ENCODE measurements at regions not wholly inside any gene's neighbourhood (a gene's known extent, or its start where the extent isn't known, plus 50 kb on each side); places are given as distances from the start of the nearest gene placed in this dataset.

DNA sequence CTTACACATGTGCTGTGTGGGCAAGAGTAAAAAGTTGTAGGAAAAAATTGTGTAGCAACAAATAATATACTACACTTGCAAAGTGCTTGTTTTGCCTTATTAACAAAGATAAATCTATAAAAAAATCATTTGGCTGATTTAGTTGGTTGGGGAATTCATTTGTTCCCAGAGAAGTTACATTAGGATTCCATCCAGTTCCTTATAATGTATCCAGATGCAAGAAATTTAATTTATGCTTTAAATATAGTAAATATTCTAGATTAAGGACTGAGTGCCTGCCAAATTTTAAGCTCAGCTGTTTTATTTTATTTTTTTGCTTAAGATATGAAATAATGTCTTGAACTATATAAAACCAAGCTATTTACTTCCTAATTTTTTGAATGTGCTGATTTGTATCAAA lies 1169.9 kb downstream of the NXPH1 start:
- Histone ChIP-seq H4K20me1 (ENCODE audit: insufficient read depth, low read length) (no peaks in the 10 kb centered on the region), H3K4me3 (ENCODE audit: insufficient read depth, low read depth, low read length) (no peak overlapping the region), H2AFZ (replicated peaks; ENCODE audit: low read length, poor library complexity) (no peak overlapping the region), H3K9ac (ENCODE audit: low read depth, low read length) (no peak overlapping the region), H3K79me1 (ENCODE audit: low read depth in 1 of 2, low read length in 2 of 2) (no peaks in the 10 kb centered on the region), H3K27me3 (ENCODE audit: control insufficient read depth, insufficient read depth, low read length) (no peaks in the 10 kb centered on the region), H3K4me2 (ENCODE audit: low read depth, low read length) (no peak overlapping the region), H4K91ac (ENCODE audit: insufficient read depth, low read depth, low read length) (no peak overlapping the region), H2AK5ac (ENCODE audit: low read depth, low read length) (no peak overlapping the region), H3K14ac (replicated peaks; ENCODE audit: low read depth, low read length) (no peak overlapping the region), H3K36me3 (ENCODE audit: control insufficient read depth, insufficient read depth, low read length) (no peaks in the 10 kb centered on the region), H3K27ac (ENCODE audit: insufficient read depth, low read length) (no peak overlapping the region), H2BK15ac (ENCODE audit: low read depth, low read length) (no peak overlapping the region), H3K56ac (ENCODE audit: extremely low read depth, insufficient read depth, low read length) (no peak overlapping the region), H3K9me1 (ENCODE audit: insufficient read depth, low read length) (no peaks in the 10 kb centered on the region), H4K5ac (ENCODE audit: low read depth, low read length) (no peak overlapping the region), H2BK120ac (ENCODE audit: low read depth, low read length) (no peak overlapping the region), H3K9me3 (ENCODE audit: control insufficient read depth, insufficient read depth, low read length) (peaks cover 1% of the 10 kb centered on the region; the same call in 1 of the 2 replicates), H4K8ac (ENCODE audit: low read depth in 2 of 2, low read length in 2 of 2) (no peak overlapping the region), H3K23ac (ENCODE audit: low read depth, low read length) (no peak overlapping the region), H2BK20ac (ENCODE audit: low read depth, low read length) (no peak overlapping the region), H3K4me1 (ENCODE audit: control insufficient read depth, insufficient read depth, low read length) (no peaks in the 10 kb centered on the region), H2AK9ac (replicated peaks; ENCODE audit: low read depth, low read length, poor library complexity) (no peak overlapping the region), H3K18ac (ENCODE audit: low read depth, low read length) (no peak overlapping the region), H3K4ac (ENCODE audit: low read depth, low read length) (no peak overlapping the region), H2BK5ac (ENCODE audit: low read depth, low read length, poor library complexity, severe bottlenecking) (no peak overlapping the region)
- intact Hi-C loops (cut with micrococcal nuclease) (no loop called here), dilution Hi-C loops (cut with HindIII; ENCODE audit: low sequenced_read_pairs, unreplicated experiment) (no loop called here), in situ Hi-C loops (cut with MboI; ENCODE audit: low sequenced_read_pairs) (no loop called here)
- ChIA-PET POLR2A (ENCODE audit: unreplicated experiment) (no interaction called here), CTCF (no interaction called here)
- no peak for DNase-seq
- TF ChIP-seq MAZ (IDR thresholded peaks at IDR 0.05; ENCODE audit: borderline replicate concordance, low read depth, low read length) (no peak), CHD1 (IDR thresholded peaks at IDR 0.05; ENCODE audit: low read depth, low read length) (no peak), BHLHE40 (IDR thresholded peaks at IDR 0.05; ENCODE audit: low read depth, low read length) (no peak), MXI1 (IDR thresholded peaks at IDR 0.05; ENCODE audit: borderline replicate concordance, low read depth, low read length) (no peak), RCOR1 (IDR thresholded peaks at IDR 0.05; ENCODE audit: insufficient replicate concordance, low read length) (no peak), RFX5 (IDR thresholded peaks at IDR 0.05; ENCODE audit: low read depth, low read length) (no peak), MAFK (IDR thresholded peaks at IDR 0.05; ENCODE audit: low read depth, low read length) (no peak), CEBPB (IDR thresholded peaks at IDR 0.05; ENCODE audit: low read depth, low read length) (no peak)
- TF ChIP-seq, protein P1, sequence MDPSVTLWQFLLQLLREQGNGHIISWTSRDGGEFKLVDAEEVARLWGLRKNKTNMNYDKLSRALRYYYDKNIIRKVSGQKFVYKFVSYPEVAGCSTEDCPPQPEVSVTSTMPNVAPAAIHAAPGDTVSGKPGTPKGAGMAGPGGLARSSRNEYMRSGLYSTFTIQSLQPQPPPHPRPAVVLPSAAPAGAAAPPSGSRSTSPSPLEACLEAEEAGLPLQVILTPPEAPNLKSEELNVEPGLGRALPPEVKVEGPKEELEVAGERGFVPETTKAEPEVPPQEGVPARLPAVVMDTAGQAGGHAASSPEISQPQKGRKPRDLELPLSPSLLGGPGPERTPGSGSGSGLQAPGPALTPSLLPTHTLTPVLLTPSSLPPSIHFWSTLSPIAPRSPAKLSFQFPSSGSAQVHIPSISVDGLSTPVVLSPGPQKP (IDR thresholded peaks at IDR 0.05; ENCODE audit: borderline replicate concordance, low read depth, low read length), result no peak
- TF ChIP-seq, protein P2, sequence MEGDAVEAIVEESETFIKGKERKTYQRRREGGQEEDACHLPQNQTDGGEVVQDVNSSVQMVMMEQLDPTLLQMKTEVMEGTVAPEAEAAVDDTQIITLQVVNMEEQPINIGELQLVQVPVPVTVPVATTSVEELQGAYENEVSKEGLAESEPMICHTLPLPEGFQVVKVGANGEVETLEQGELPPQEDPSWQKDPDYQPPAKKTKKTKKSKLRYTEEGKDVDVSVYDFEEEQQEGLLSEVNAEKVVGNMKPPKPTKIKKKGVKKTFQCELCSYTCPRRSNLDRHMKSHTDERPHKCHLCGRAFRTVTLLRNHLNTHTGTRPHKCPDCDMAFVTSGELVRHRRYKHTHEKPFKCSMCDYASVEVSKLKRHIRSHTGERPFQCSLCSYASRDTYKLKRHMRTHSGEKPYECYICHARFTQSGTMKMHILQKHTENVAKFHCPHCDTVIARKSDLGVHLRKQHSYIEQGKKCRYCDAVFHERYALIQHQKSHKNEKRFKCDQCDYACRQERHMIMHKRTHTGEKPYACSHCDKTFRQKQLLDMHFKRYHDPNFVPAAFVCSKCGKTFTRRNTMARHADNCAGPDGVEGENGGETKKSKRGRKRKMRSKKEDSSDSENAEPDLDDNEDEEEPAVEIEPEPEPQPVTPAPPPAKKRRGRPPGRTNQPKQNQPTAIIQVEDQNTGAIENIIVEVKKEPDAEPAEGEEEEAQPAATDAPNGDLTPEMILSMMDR (conservative IDR thresholded peaks at IDR 0.05; ENCODE audit: low read depth, low read length), result no peak
- TF ChIP-seq, protein P3, sequence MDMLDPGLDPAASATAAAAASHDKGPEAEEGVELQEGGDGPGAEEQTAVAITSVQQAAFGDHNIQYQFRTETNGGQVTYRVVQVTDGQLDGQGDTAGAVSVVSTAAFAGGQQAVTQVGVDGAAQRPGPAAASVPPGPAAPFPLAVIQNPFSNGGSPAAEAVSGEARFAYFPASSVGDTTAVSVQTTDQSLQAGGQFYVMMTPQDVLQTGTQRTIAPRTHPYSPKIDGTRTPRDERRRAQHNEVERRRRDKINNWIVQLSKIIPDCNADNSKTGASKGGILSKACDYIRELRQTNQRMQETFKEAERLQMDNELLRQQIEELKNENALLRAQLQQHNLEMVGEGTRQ (IDR thresholded peaks at IDR 0.05; ENCODE audit: low read depth, low read length), result no peak
- ATAC-seq (ENCODE audit: low read depth), result no peak
- BruUV-seq (replicated peaks), result no TSS peak

All from IMR-90 (cell line).